OCI-LY3 (cell line): ENCODE measurements at regions not wholly inside any gene's neighbourhood (a gene's known extent, or its start where the extent isn't known, plus 50 kb on each side); places are given as distances from the start of the nearest gene placed in this dataset.

Experiments
- H2AFZ ChIP-seq: fragments of 200-600, 300-600 bp; shearing (Covaris generic); 2 replicates; pipeline ENCODE4 v1.6.0; 2014; ENCODE audit warnings: antibody characterized with exemption, low read depth, low read length
- H3K27ac ChIP-seq: fragments of 200-600, 300-600 bp; sonication (generic); 2 replicates; pipeline ENCODE4 v1.5.1; 2014; ENCODE audit warnings: mild to moderate bottlenecking, low read length, moderate library complexity, mixed read lengths
- H3K27me3 ChIP-seq: fragments of 200-600, 300-600 bp; sonication (generic); 2 replicates; pipeline ENCODE4 v1.6.1; 2014; ENCODE audit warnings: low read depth, low read length, mixed read lengths
- H3K36me3 ChIP-seq: fragments of 200-600, 300-600 bp; sonication (generic); replicated peaks from 2 replicates; pipeline ENCODE3; 2014; ENCODE audit warnings: low read depth, low read length, mixed read lengths
- H3K4me1 ChIP-seq: fragments of 300-600, 200-600 bp; sonication (generic); 2 replicates; pipeline ENCODE4 v1.6.1; 2014; ENCODE audit warnings: low read length, mixed read lengths
- H3K4me2 ChIP-seq: fragments of 200-600, 300-600 bp; sonication (generic); 2 replicates; pipeline ENCODE4 v1.6.1; 2014; ENCODE audit warnings: low read length, mixed read lengths
- H3K4me3 ChIP-seq: fragments of 300-600, 200-600 bp; sonication (generic); 2 replicates; pipeline ENCODE4 v1.5.1; 2014; ENCODE audit warnings: antibody characterized with exemption, mild to moderate bottlenecking, low read length, moderate library complexity
- H3K79me2 ChIP-seq: fragments of 300-600, 200-600 bp; shearing (Covaris generic); 2 replicates; pipeline ENCODE4 v1.6.1; 2014; ENCODE audit warnings: mild to moderate bottlenecking, low read length, mixed read lengths
- H3K9ac ChIP-seq: fragments of 300-600, 200-600 bp; shearing (Covaris generic); 2 replicates; pipeline ENCODE4 v1.6.0; 2014; ENCODE audit warnings: mild to moderate bottlenecking, low read length, moderate library complexity
- H3K9me3 ChIP-seq: fragments of 200-600, 300-600 bp; shearing (Covaris generic); 2 replicates; pipeline ENCODE4 v1.6.1; 2014; ENCODE audit warnings: low read length, mixed read lengths; ENCODE audit not compliant: insufficient read depth
- H4K20me1 ChIP-seq: fragments of 200-600, 300-600 bp; sonication (generic); 2 replicates; pipeline ENCODE4 v1.6.1; 2016; ENCODE audit warnings: low read length, mixed read lengths; ENCODE audit not compliant: insufficient read depth
- EZH2phosphoT487 ChIP-seq: fragments of 200-600 bp; shearing (Covaris generic); IDR thresholded peaks from 2 replicates; pipeline ENCODE4 v1.6.1; 2018; ENCODE audit warnings: antibody characterized with exemption, mixed run types, low read depth
- TF ChIP-seq, protein P1 (sequence below): fragments of 200-600, 300-600 bp; sonication (generic); IDR thresholded peaks from 2 replicates; pipeline ENCODE4 v1.5.1; 2014; ENCODE audit warnings: antibody characterized with exemption, low read length, low read depth

DNA sequence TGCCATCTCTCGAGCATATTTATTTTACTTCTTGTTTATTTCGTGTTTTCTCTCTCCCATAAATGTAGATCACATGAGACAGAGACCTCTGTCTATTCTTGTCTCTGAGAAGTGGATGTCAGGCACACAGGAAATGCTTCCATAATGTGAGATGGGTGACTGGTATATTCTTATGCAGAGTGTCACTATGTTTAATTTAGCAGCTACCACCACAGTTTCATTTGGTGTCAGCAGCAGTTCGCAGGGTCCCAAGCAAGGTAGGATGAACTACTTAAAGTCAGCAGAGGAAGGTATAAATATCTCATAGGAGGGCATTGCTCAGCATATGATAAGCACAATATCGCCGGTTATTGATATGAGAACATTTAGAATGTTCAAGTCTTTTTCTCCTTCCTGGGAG is 180.9 kb upstream of the CNTN1 start:
- Histone ChIP-seq H2AFZ (no peak overlapping the region), H3K9ac (no peak overlapping the region), H3K4me1 (peaks cover 34% of the 10 kb centered on the region), H3K79me2 (no peaks in the 10 kb centered on the region), H4K20me1 (no peaks in the 10 kb centered on the region), H3K4me3 (0 out of 2 replicates have a peak overlapping the region, but pooled peaks have one; percentile 16), H3K4me2 (peak overlapping the region; percentile 46), H3K36me3 (no peaks in the 10 kb centered on the region), H3K9me3 (no peaks in the 10 kb centered on the region), H3K27me3 (no peaks in the 10 kb centered on the region), H3K27ac (no peak overlapping the region)
- no peak for TF ChIP-seq EZH2phosphoT487
- TF ChIP-seq, protein P1, sequence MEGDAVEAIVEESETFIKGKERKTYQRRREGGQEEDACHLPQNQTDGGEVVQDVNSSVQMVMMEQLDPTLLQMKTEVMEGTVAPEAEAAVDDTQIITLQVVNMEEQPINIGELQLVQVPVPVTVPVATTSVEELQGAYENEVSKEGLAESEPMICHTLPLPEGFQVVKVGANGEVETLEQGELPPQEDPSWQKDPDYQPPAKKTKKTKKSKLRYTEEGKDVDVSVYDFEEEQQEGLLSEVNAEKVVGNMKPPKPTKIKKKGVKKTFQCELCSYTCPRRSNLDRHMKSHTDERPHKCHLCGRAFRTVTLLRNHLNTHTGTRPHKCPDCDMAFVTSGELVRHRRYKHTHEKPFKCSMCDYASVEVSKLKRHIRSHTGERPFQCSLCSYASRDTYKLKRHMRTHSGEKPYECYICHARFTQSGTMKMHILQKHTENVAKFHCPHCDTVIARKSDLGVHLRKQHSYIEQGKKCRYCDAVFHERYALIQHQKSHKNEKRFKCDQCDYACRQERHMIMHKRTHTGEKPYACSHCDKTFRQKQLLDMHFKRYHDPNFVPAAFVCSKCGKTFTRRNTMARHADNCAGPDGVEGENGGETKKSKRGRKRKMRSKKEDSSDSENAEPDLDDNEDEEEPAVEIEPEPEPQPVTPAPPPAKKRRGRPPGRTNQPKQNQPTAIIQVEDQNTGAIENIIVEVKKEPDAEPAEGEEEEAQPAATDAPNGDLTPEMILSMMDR = peak; percentile 35

DNA sequence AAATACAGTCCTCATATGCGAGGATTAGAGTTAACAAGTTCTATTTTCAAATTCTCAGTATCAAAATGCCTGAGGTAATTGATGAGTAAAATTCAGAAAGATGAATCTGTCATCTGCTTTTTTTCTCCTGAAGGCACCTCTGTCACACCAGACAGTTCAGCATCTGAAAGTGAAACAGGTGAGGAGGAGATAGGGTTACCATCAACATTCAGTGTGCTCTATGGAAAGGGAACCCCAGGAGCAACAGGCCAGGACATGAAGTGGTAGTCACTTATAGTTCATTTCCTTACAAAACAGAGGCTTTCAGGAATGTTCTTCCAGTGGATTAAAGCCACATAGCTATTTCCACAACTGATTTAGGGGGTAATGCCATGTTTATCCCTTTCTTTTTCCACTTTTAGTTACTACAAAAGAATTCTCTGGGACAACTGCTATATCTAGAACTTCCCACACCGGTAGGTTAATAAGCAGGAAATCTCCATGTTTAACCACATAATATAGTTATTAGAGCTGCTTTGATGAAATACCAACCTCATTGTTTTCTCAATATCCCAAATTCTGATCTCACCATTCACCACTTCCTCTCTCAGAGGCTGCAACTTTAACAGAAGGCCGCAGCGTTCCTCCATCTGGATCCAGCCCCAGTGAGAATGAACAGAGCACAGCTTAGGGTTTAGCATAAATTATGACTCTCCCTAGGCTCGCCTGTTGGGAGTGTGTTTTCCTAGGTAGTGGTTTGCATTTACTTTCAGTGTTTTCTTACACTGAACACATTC is 177.0 kb upstream of the CNTN1 start:
- H3K9me3 ChIP-seq = no peaks in the 10 kb centered on the region
- H2AFZ ChIP-seq = no peak overlapping the region
- TF ChIP-seq, protein P1 = no peak
- no peak for TF ChIP-seq EZH2phosphoT487
- H3K36me3 ChIP-seq = no peaks in the 10 kb centered on the region
- H3K9ac ChIP-seq = no peak overlapping the region
- no peaks in the 10 kb centered on the region for H3K27me3 ChIP-seq
- no peak overlapping the region for H3K27ac ChIP-seq
- no peaks in the 10 kb centered on the region for H4K20me1 ChIP-seq
- peak overlapping the region; percentile 28 for H3K4me2 ChIP-seq
- H3K4me1 ChIP-seq = peaks cover 42% of the 10 kb centered on the region
- H3K79me2 ChIP-seq = no peaks in the 10 kb centered on the region
- H3K4me3 ChIP-seq = no peak overlapping the region

DNA sequence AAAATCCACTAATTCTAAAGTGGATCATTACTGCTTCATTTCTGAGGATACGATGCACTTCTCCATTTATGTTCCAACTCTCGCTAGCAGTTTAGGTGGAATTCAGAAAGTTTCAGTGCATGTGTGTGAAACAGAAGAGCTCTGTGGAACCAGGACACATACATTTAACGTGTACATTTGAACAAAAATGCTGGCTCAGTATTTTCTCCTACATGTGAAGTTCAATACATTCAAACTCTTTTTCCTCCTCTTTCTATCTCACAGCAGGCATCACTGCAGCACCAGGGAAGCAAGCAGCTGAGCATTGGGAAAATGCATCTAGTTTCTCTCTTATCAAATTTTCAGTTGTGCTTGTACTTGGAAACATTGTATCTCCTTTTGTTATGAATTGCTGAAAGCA is 169.4 kb upstream of the CNTN1 start:
- Histone ChIP-seq H3K27ac (no peak overlapping the region), H3K79me2 (no peaks in the 10 kb centered on the region), H4K20me1 (no peaks in the 10 kb centered on the region), H3K4me3 (no peak overlapping the region), H3K4me1 (peaks cover 9% of the 10 kb centered on the region), H2AFZ (no peak overlapping the region), H3K9me3 (no peaks in the 10 kb centered on the region), H3K9ac (no peak overlapping the region), H3K4me2 (no peak overlapping the region), H3K27me3 (no peaks in the 10 kb centered on the region), H3K36me3 (no peaks in the 10 kb centered on the region)
- no peak for TF ChIP-seq EZH2phosphoT487
- TF ChIP-seq, protein P1 = no peak

DNA sequence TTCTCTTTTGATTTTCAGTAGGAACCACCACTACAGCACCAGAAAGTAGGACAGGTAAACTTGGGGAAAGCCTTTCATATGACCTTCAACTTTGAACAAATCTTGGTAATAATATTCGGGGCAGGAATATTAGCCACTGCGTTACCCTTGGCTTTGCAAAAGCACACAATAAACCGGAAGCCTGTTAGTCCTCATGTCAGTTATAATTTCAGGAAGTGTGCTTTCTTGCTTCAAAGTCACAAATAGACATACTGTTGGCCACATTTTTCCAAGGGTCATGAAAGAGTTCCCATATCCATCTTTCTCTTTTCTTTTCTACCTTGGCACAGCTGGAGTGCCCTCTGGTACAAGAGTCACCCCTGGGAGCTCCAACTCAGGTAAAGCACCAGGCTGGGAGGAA is 167.2 kb upstream of the CNTN1 start:
- no peak overlapping the region for H2AFZ ChIP-seq
- H3K36me3 ChIP-seq = no peaks in the 10 kb centered on the region
- H3K4me2 ChIP-seq = no peak overlapping the region
- H3K79me2 ChIP-seq = no peaks in the 10 kb centered on the region
- no peak overlapping the region for H3K4me3 ChIP-seq
- H3K27me3 ChIP-seq = no peaks in the 10 kb centered on the region
- H3K9ac ChIP-seq = no peak overlapping the region
- H4K20me1 ChIP-seq = no peaks in the 10 kb centered on the region
- H3K9me3 ChIP-seq = no peaks in the 10 kb centered on the region
- TF ChIP-seq, protein P1 = no peak
- TF ChIP-seq EZH2phosphoT487 = no peak
- H3K27ac ChIP-seq = no peak overlapping the region
- peaks cover under 1% of the 10 kb centered on the region for H3K4me1 ChIP-seq
